Midbrain (tissue), 1 donor: ENCODE measurements at regions not wholly inside any gene's neighbourhood (a gene's known extent, or its start where the extent isn't known, plus 50 kb on each side); places are given as distances from the start of the nearest gene placed in this dataset.

Source experiments
- DNase-seq: peaks from one replicate; lab custom pipeline; 2025; lab: John Stamatoyannopoulos, UW

- no peak for DNase-seq
Measured at GRCh38 chr3:105923140-105923539, 54.3 kb upstream of the CBLB start.

- no peak for DNase-seq
Measured at GRCh38 chr3:105927741-105928140, 58.9 kb upstream of the CBLB start.

GRCh38 chr3:105930733-105931132, 61.9 kb upstream of the CBLB start:
- no peak for DNase-seq

GRCh38 chr3:105931500-105931899, 62.7 kb upstream of the CBLB start:
- no peak for DNase-seq

- DNase-seq, result no peak
Measured at GRCh38 chr3:105933871-105934270, 65.1 kb upstream of the CBLB start.

GRCh38 chr3:105938101-105938500, 69.3 kb upstream of the CBLB start:
- DNase-seq, result no peak

GRCh38 chr3:105938806-105939205, 70.0 kb upstream of the CBLB start:
- DNase-seq, result no peak

GRCh38 chr3:105944276-105944675, 75.5 kb upstream of the CBLB start:
- DNase-seq, result no peak

GRCh38 chr3:105944721-105945120, 75.9 kb upstream of the CBLB start:
- no peak for DNase-seq

- no peak for DNase-seq
Measured at GRCh38 chr3:105948101-105948500, 79.3 kb upstream of the CBLB start.

GRCh38 chr3:105950881-105951600, 82.2 kb upstream of the CBLB start:
- no peak for DNase-seq

- no peak for DNase-seq
Measured at GRCh38 chr3:105953831-105954230, 85.0 kb upstream of the CBLB start.

- no peak for DNase-seq
Measured at GRCh38 chr3:105956306-105956705, 87.5 kb upstream of the CBLB start.

GRCh38 chr3:105957722-105958121, 88.9 kb upstream of the CBLB start:
- no peak for DNase-seq

GRCh38 chr3:105958237-105959000, 89.6 kb upstream of the CBLB start:
- DNase-seq, result no peak

GRCh38 chr3:105959851-105960250, 91.0 kb upstream of the CBLB start:
- DNase-seq, result no peak

GRCh38 chr3:105960381-105960780, 91.6 kb upstream of the CBLB start:
- no peak for DNase-seq

GRCh38 chr3:105963161-105963560, 94.3 kb upstream of the CBLB start:
- no peak for DNase-seq

GRCh38 chr3:105965384-105965783, 96.6 kb upstream of the CBLB start:
- no peak for DNase-seq

GRCh38 chr3:105967117-105967516, 98.3 kb upstream of the CBLB start:
- no peak for DNase-seq

- no peak for DNase-seq
Measured at GRCh38 chr3:105970283-105970682, 101.5 kb upstream of the CBLB start.

- no peak for DNase-seq
Measured at GRCh38 chr3:105972069-105972468, 103.3 kb upstream of the CBLB start.

GRCh38 chr3:105974381-105974780, 105.6 kb upstream of the CBLB start:
- no peak for DNase-seq

- no peak for DNase-seq
Measured at GRCh38 chr3:105976196-105976595, 107.4 kb upstream of the CBLB start.
